Parathyroid adenoma (tissue), 2 donors: ENCODE measurements at regions not wholly inside any gene's neighbourhood (a gene's known extent, or its start where the extent isn't known, plus 50 kb on each side); places are given as distances from the start of the nearest gene placed in this dataset.

Source experiments
- H2AFZ ChIP-seq: fragments of 300-600 bp; sonication (generic); one replicate; pipeline ENCODE4 v1.7.0; 2017; ENCODE audit warnings: antibody characterized with exemption, mild to moderate bottlenecking
- H3K27ac ChIP-seq: fragments of 300-600 bp; sonication (generic); one replicate; pipeline ENCODE4 v1.7.0; 2017
- H3K27me3 ChIP-seq: fragments of 300-600 bp; sonication (generic); one replicate; pipeline ENCODE4 v1.7.0; 2017; ENCODE audit warnings: low read length; ENCODE audit not compliant: control insufficient read depth, insufficient read depth
- H3K36me3 ChIP-seq: fragments of 300-600 bp; sonication (generic); one replicate; pipeline ENCODE4 v1.7.0; 2017; ENCODE audit warnings: low read length; ENCODE audit not compliant: control insufficient read depth, insufficient read depth
- H3K4me1 ChIP-seq: fragments of 300-600 bp; sonication (generic); one replicate; pipeline ENCODE4 v1.7.0; 2017; ENCODE audit warnings: control low read depth
- H3K4me2 ChIP-seq: fragments of 300-600 bp; sonication (generic); one replicate; pipeline ENCODE4 v1.7.0; 2017; ENCODE audit warnings: low read length
- H3K4me3 ChIP-seq: fragments of 300-600 bp; sonication (generic); one replicate; pipeline ENCODE4 v1.7.0; 2017; ENCODE audit warnings: low read depth, low read length
- H3K79me2 ChIP-seq: fragments of 300-600 bp; sonication (generic); one replicate; pipeline ENCODE4 v1.7.0; 2017; ENCODE audit warnings: control low read depth
- H3K9ac ChIP-seq: fragments of 300-600 bp; sonication (generic); one replicate; pipeline ENCODE4 v1.7.0; 2017; ENCODE audit warnings: mild to moderate bottlenecking
- H3K9me3 ChIP-seq: fragments of 300-600 bp; sonication (generic); one replicate; pipeline ENCODE4 v1.7.0; 2017; ENCODE audit warnings: low read length; ENCODE audit not compliant: control insufficient read depth
- CTCF ChIP-seq: fragments of 300-600 bp; sonication (generic); IDR thresholded peaks from one replicate; pipeline ENCODE4 v1.7.0; 2017; ENCODE audit warnings: antibody characterized with exemption, mild to moderate bottlenecking
- donor health status: primary hyperparathyroidism.

GRCh38 chr11:70504246-70505020 is 106.1 kb downstream of the CTTN start:
- Histone ChIP-seq H3K4me3 (no peak overlapping the region), H3K27ac (no peak overlapping the region), H3K79me2 (no peaks in the 10 kb centered on the region), H3K27me3 (no peaks in the 10 kb centered on the region), H3K9me3 (no peaks in the 10 kb centered on the region), H2AFZ (no peak overlapping the region), H3K4me1 (no peaks in the 10 kb centered on the region), H3K36me3 (no peaks in the 10 kb centered on the region), H3K4me2 (no peak overlapping the region), H3K9ac (no peak overlapping the region)
- TF ChIP-seq CTCF: no peak

GRCh38 chr11:70505331-70505731 is 107.0 kb downstream of the CTTN start:
- no peak overlapping the region for H3K27ac ChIP-seq
- no peak for TF ChIP-seq CTCF
- H3K9ac ChIP-seq: no peak overlapping the region
- H3K4me3 ChIP-seq: no peak overlapping the region
- H3K4me1 ChIP-seq: no peaks in the 10 kb centered on the region
- no peak overlapping the region for H2AFZ ChIP-seq
- H3K27me3 ChIP-seq: no peaks in the 10 kb centered on the region
- no peaks in the 10 kb centered on the region for H3K36me3 ChIP-seq
- H3K9me3 ChIP-seq: no peaks in the 10 kb centered on the region
- H3K79me2 ChIP-seq: no peaks in the 10 kb centered on the region
- no peak overlapping the region for H3K4me2 ChIP-seq

- Histone ChIP-seq H3K4me3 (no peak overlapping the region), H3K27me3 (no peaks in the 10 kb centered on the region), H3K36me3 (no peaks in the 10 kb centered on the region), H3K9me3 (no peaks in the 10 kb centered on the region), H3K79me2 (no peaks in the 10 kb centered on the region), H2AFZ (no peak overlapping the region), H3K9ac (no peak overlapping the region), H3K27ac (no peak overlapping the region), H3K4me1 (no peaks in the 10 kb centered on the region), H3K4me2 (no peak overlapping the region)
- no peak for TF ChIP-seq CTCF
These were observed 107.7 kb downstream of the CTTN start for GRCh38 chr11:70505761-70506657.

- TF ChIP-seq CTCF: no peak
- Histone ChIP-seq H3K79me2 (no peaks in the 10 kb centered on the region), H3K4me3 (no peak overlapping the region), H3K27ac (no peak overlapping the region), H3K4me1 (no peaks in the 10 kb centered on the region), H3K9me3 (no peaks in the 10 kb centered on the region), H3K27me3 (no peaks in the 10 kb centered on the region), H2AFZ (no peak overlapping the region), H3K4me2 (no peak overlapping the region), H3K36me3 (no peaks in the 10 kb centered on the region), H3K9ac (no peak overlapping the region)
These were observed 108.3 kb downstream of the CTTN start for GRCh38 chr11:70506658-70506970.
